ENCODE measurements at regions not wholly inside any gene's neighbourhood (a gene's known extent, or its start where the extent isn't known, plus 50 kb on each side); places are given as distances from the start of the nearest gene placed in this dataset.

DNA sequence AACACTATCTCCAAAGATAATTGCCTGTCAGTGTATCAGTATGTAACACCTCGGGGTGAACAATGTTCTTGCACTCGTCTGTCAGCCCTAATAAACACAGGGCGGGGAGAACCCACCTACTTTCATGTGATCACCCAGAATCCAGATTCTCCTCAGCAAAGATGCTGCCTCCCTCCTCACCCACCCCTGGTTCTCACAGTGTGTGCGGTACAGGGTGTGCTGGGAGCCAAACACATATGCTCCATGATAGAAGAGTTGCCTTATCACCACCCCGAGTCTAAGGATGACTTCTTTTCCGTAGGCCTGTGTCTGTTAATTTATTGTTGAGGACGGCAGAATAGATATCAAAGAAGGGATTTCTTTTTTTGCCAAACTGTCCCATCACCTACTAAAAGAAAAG is 206.1 kb downstream of the TLE3 start:
- Mint-ChIP-seq H3K9me3 (peaks cover 7% of the 10 kb centered on the region), H3K27me3 (peaks cover 21% of the 10 kb centered on the region), H3K36me3 (ENCODE audit: low read depth) (no peaks in the 10 kb centered on the region), H3K4me1 (ENCODE audit: low read depth) (no peaks in the 10 kb centered on the region), H3K27ac (no peak overlapping the region), H3K4me3 (no peak overlapping the region)
- DNase-seq = no peak

DNA sequence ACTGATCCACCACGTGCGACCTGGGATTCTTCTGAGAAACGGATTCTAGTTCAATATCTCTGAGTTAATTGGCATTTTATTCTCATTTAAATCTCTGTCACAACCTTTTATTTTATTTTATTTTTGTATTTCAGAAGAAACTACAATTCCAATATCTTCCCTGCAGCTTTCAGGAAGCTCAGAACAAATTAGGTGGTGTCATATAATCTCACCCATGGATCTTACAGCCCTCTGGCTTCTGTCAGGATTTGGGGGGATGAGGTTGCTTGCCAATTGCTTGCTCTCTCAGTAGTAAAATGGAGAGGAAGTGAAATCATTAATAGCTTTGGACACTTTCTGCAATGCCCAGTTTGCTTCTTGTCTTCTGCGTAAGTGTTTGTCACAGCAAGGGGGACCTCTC is 205.4 kb downstream of the TLE3 start:
- Mint-ChIP-seq H3K4me1 (ENCODE audit: low read depth) (no peaks in the 10 kb centered on the region), H3K4me3 (no peak overlapping the region), H3K36me3 (ENCODE audit: low read depth) (no peaks in the 10 kb centered on the region), H3K27me3 (peaks cover 22% of the 10 kb centered on the region), H3K27ac (no peak overlapping the region), H3K9me3 (peaks cover 7% of the 10 kb centered on the region)
- no peak for DNase-seq

DNA sequence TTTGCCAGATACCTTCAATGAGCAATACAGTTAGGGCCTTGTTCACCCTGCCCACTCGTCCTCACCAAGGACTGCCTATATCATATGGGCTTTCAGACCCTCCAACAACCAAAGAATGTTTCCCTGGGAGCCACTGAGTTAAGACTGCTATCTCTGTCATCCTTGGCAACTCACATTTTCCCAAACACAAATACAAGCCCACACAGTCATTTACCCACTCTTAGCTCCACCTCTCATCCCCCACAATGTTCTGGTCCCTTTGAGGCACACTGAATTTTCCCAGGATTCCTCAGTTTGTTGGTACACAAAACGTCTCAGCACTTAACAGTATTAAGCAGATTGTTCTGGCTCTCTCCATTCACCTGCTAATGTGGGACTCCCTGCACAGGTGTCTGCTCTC is 204.6 kb downstream of the TLE3 start:
- H3K27ac Mint-ChIP-seq = no peak overlapping the region
- H3K36me3 Mint-ChIP-seq (ENCODE audit: low read depth) = no peaks in the 10 kb centered on the region
- no peaks in the 10 kb centered on the region for H3K4me1 Mint-ChIP-seq (ENCODE audit: low read depth)
- H3K27me3 Mint-ChIP-seq = peaks cover 22% of the 10 kb centered on the region
- H3K4me3 Mint-ChIP-seq = no peak overlapping the region
- peaks cover 7% of the 10 kb centered on the region for H3K9me3 Mint-ChIP-seq
- DNase-seq = no peak

DNA sequence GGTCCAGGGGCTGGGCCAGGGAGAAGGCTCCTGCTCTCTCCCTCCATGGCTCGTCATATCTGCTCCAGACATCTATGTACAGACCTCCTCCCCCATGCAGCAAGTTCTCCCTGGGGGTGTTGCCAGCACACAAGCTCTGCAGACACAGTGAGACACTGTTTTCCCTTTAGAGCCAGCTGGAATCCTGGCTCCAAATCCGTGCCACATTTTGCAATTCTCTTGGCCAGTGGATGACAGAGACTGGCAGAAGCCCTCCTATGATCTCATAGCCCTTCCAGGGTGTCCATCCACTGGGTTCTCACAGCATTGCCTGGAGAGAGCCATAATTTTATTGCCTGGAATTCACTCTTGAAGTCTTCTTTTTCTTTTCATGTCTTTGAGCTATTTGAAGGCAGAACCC is 203.9 kb downstream of the TLE3 start:
- Mint-ChIP-seq H3K4me1 (ENCODE audit: low read depth) (no peaks in the 10 kb centered on the region), H3K27ac (no peak overlapping the region), H3K27me3 (peaks cover 22% of the 10 kb centered on the region), H3K36me3 (ENCODE audit: low read depth) (no peaks in the 10 kb centered on the region), H3K4me3 (no peak overlapping the region), H3K9me3 (peaks cover 7% of the 10 kb centered on the region)
- no peak for DNase-seq

DNA sequence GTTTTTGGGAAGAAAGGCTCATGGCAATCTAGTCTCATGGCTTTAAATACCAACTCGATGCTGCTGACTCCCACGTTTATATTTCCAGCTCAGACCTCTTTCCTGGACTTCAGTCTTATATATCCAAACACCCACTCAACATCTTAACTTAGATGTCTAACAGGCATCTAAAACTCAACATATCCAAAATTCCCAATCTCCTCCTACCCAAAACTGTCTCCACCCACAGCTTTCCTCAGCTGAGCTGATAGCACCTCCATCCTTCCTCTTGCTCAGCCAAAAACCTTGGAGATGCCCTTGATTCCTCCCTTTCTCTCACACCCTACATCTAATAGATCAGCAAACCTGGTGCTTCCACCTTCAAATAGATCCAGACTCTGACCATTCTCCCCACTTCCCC is 202.5 kb downstream of the TLE3 start:
- no peak overlapping the region for H3K27ac Mint-ChIP-seq
- H3K27me3 Mint-ChIP-seq = peaks cover 22% of the 10 kb centered on the region

DNA sequence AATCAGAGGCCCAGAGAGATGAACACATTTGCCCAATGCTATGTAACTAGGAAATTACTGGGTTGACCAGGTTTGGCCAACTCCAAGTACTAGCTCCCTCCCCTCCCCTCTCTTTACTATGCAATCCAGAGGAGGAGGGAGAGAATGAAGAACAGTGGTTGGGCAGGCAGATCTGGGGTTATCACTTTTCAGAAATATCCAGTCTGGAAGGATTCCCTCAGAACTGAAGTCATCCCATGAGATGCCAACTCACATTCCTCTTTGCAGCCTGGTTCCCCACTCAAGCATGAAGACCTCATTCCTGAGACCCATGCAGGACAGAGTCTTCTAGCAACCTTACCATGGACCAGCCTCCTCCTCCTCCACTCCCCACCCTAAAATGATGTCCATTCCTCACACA is 201.1 kb downstream of the TLE3 start:
- H3K27ac Mint-ChIP-seq = no peak overlapping the region
- H3K4me1 Mint-ChIP-seq (ENCODE audit: low read depth) = no peaks in the 10 kb centered on the region
- peaks cover 2% of the 10 kb centered on the region for H3K9me3 Mint-ChIP-seq
- no peaks in the 10 kb centered on the region for H3K36me3 Mint-ChIP-seq (ENCODE audit: low read depth)
- no peak for DNase-seq
- H3K4me3 Mint-ChIP-seq = no peak overlapping the region
- H3K27me3 Mint-ChIP-seq = peaks cover 22% of the 10 kb centered on the region

More for the DNA sequence above, 202.5 kb downstream of the TLE3 start:
- peaks cover 7% of the 10 kb centered on the region for H3K9me3 Mint-ChIP-seq
- DNase-seq = no peak
- no peaks in the 10 kb centered on the region for H3K4me1 Mint-ChIP-seq (ENCODE audit: low read depth)
- no peak overlapping the region for H3K4me3 Mint-ChIP-seq
- H3K36me3 Mint-ChIP-seq (ENCODE audit: low read depth) = no peaks in the 10 kb centered on the region

DNA sequence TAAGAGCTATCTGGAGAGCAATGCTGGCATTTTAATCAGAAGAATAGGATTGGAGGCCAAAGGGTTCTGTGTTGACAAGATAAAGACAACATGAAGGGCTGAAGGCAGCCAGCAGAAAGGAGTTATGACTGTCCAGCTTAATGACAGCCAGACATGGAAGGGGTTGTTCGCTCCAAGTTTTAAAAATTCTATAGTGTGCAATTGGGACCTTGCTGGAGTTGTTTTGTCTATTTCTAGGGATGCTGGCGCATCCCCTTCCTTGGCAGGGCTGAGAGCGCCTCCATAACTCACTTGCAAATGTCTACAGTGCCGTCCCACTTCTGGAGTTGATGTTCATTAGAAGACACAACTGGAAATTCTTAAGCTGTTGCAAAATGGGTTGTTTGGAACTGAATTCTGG is 200.7 kb downstream of the TLE3 start:
- Mint-ChIP-seq H3K4me3 (no peak overlapping the region), H3K4me1 (ENCODE audit: low read depth) (no peaks in the 10 kb centered on the region), H3K36me3 (ENCODE audit: low read depth) (no peaks in the 10 kb centered on the region), H3K9me3 (no peaks in the 10 kb centered on the region), H3K27ac (no peak overlapping the region), H3K27me3 (peaks cover 22% of the 10 kb centered on the region)
- no peak for DNase-seq

DNA sequence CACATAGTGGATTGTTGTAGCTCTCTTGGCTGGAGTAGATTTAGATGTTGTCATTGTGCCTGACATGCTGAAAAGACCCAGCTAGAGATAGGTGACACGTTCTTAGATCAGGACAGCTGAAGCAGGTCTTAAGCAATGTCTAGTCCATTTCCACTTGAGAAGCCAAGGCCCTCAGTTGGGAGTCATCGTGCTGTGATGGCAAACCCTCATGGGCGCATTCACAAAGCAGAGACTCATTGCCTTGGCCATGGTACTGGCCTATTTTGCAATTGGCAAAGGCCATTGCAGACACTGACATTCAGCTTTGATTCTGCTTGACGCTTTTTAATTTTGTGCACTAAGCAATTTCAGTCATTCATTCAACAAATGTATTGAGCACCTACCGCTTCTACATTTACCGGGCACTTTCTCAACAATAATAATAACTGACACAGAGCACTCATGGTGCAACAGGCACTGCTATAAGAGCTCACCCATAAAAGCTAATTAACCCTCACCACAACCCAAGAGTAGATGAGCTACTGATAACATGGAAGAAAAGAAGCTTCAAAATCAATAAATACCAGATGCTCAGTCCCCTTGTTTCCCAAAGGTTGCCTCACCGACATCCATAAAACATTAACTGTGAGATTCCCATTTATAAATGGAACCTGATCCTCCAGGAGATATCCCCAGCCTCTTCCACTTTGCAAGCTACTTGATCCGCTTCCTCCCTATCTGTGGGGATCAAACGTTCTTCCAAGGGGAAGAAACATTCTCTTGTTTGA is 200.1 kb downstream of the TLE3 start:
- Mint-ChIP-seq H3K27me3 (peaks cover 22% of the 10 kb centered on the region), H3K36me3 (ENCODE audit: low read depth) (no peaks in the 10 kb centered on the region), H3K9me3 (no peaks in the 10 kb centered on the region), H3K4me3 (no peak overlapping the region), H3K4me1 (ENCODE audit: low read depth) (no peaks in the 10 kb centered on the region), H3K27ac (no peak overlapping the region)
- DNase-seq = no peak

DNA sequence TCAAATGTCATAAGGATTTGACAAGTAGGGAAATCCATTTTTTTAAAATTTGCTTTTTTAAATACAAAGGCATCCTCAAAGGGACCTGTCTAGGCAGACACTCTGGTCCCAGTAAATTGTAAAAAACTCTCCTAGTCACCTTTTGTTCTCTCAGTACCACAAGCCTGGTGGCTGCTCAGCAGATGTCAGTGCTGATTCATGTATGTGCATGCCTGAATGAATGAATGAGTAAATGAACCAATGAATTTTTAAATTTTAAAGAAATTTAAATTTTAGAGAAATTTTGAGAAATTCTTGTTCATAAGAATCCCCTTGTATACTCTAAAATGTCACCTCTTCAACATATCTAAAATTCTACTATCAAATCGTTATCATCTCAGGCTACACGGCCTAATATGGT is 199.5 kb downstream of the TLE3 start:
- no peaks in the 10 kb centered on the region for H3K36me3 Mint-ChIP-seq (ENCODE audit: low read depth)
- DNase-seq = no peak
- peaks cover 22% of the 10 kb centered on the region for H3K27me3 Mint-ChIP-seq
- H3K9me3 Mint-ChIP-seq = no peaks in the 10 kb centered on the region
- H3K27ac Mint-ChIP-seq = no peak overlapping the region
- H3K4me1 Mint-ChIP-seq (ENCODE audit: low read depth) = no peaks in the 10 kb centered on the region
- H3K4me3 Mint-ChIP-seq = no peak overlapping the region

DNA sequence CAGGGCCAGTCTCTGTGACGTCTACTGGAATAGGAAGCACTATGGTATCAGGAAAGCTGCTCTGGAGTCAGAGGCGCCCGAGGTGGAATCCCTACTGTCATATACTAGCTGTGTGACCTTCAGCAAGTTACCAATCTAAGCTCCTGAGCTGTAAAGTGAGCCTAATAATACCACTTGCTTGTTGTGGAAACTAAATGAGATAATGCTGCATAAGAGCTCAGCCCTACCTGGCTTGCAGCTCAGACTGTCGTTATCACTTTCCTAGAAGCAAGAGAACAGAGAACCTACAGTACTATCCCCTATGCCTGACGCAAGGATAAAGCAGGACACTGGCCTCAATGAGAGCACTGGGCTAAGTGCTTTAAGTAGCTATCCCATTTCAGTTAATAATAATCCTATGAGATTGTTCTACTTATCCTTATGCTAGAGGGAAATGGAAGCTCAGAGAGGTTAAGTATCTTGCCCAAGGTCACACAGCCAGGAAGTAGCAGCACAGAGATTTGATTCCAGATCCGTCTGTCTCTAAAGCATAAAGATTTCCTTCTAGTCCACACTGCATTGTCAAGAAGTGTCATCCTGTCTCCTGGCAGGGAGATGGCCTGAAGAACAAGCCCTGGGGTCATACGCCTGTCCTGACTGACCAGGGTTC is 195.2 kb downstream of the TLE3 start:
- H3K4me1 Mint-ChIP-seq (ENCODE audit: low read depth) = no peaks in the 10 kb centered on the region
- no peak overlapping the region for H3K4me3 Mint-ChIP-seq
- no peaks in the 10 kb centered on the region for H3K9me3 Mint-ChIP-seq

DNA sequence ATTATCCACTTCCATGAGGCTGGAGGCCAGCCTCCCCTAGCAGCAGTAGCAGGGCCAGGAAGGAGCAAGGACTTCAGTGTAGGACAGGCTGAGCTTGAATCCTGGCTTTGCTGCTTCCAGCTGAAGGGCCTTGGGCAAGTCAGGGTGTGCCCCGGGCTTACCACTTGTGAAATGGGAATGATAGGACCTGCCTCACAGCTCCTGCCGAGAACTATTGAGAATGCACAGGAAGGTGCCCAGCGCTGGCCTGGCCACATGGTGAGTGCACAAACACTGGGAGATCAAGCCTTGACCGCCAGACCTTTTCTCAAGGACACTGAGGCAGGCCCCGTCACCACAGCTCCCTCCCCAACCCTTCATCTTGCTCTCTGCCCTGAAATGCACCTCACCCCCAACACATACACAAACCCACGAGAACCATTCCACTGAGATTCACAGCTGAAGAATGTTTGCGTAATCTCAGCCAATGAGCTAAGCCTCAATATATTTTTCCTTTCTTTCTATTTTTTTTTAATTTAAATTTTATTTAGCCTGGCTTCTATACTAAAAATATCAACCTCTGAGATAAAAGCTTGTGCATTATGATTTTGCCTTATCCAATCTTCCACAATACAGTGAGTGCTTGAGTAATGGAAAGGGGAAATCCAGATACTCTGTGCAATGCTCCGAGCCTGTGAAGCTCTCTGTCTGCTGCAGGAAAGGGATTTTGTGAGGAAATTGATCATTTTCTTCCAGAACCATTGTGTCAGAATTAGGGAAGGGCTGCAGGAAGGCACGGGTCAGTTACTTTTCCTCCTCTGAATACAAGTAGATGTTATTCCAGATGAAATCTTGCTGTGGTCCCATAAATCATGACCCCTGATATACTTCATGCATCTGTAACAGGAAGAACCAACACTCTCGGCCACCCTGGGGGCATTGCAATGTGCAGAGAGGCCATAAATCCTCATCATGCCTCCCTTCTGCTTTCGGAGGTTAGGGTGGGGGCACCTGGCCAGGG is 193.9 kb downstream of the TLE3 start:
- no peaks in the 10 kb centered on the region for H3K27me3 Mint-ChIP-seq
- no peaks in the 10 kb centered on the region for H3K9me3 Mint-ChIP-seq
- no peaks in the 10 kb centered on the region for H3K4me1 Mint-ChIP-seq (ENCODE audit: low read depth)
- no peaks in the 10 kb centered on the region for H3K36me3 Mint-ChIP-seq (ENCODE audit: low read depth)
- no peak overlapping the region for H3K4me3 Mint-ChIP-seq
- no peak overlapping the region for H3K27ac Mint-ChIP-seq
- DNase-seq = no peak

More for the DNA sequence above, 195.2 kb downstream of the TLE3 start:
- Mint-ChIP-seq H3K27me3 (no peaks in the 10 kb centered on the region), H3K36me3 (ENCODE audit: low read depth) (no peaks in the 10 kb centered on the region), H3K27ac (no peak overlapping the region)
- DNase-seq = no peak

DNA sequence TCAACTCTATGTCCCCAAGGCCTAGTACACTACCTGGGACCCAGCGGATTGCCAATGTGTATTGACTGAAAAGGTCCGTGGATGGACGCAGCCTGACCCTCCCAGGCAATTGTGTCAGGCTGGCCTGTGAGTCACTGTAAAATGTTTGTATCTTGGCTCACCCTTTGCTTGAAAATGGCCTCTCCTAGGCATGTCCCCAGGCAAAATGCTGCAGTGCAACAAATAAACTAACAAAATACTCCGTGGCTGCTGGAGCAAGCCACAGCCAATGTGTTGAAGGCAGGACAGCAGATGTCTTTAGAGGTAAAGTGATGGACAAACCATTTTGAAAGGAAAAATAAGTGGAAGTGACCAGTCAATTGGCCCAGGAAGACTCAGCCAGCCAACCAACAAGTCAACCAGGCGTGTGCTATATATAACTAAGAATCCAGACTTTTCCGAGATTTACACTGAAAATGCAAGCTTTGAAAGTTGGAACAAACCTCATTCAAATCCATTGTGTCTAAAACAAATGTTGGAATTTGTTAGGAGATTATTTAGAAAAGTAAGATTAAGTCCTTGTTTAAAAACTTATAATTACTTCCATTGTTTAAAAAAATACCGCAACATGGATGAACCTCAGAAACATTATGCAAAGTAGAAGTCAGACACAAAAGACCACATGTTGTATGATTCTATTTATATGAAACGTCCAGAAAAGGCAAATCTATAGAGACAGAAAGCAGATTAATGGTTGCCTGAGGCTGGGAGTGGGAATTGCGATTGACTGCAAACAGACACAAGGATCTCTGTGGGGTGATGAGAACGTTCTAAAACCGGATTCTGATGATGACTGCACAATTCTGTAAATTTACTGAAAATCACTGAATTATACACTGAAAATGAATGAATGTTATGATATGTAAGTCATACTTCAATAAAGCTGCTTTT is 191.2 kb downstream of the TLE3 start:
- no peaks in the 10 kb centered on the region for H3K27me3 Mint-ChIP-seq
- H3K36me3 Mint-ChIP-seq (ENCODE audit: low read depth) = no peaks in the 10 kb centered on the region
- no peak for DNase-seq
- H3K4me3 Mint-ChIP-seq = no peak overlapping the region
- no peaks in the 10 kb centered on the region for H3K9me3 Mint-ChIP-seq
- H3K27ac Mint-ChIP-seq = no peak overlapping the region
- no peaks in the 10 kb centered on the region for H3K4me1 Mint-ChIP-seq (ENCODE audit: low read depth)

DNA sequence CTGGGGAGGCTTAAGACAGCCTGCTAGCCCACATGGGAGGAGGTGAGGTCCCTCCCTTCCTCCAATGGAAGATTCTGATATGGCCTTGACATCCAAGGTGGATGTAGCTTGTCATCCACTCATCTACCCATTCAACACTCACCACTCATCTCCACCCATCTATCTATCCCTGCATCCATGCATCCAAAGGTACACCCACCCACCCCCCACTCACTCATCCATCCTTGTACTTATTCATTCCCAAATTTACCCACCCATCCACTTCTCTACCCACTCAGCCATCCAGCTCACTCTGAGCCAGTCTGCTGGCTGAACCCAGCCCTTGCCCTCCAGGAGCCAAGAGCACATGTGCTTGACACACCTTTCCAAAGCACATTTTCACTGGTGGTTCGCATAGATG is 189.7 kb downstream of the TLE3 start:
- no peaks in the 10 kb centered on the region for H3K9me3 Mint-ChIP-seq
- no peaks in the 10 kb centered on the region for H3K27me3 Mint-ChIP-seq
- no peaks in the 10 kb centered on the region for H3K36me3 Mint-ChIP-seq (ENCODE audit: low read depth)
- no peaks in the 10 kb centered on the region for H3K4me1 Mint-ChIP-seq (ENCODE audit: low read depth)
- H3K4me3 Mint-ChIP-seq = no peak overlapping the region
- no peak for DNase-seq
- no peak overlapping the region for H3K27ac Mint-ChIP-seq
